HEK293 (cell line): ENCODE measurements at regions not wholly inside any gene's neighbourhood (a gene's known extent, or its start where the extent isn't known, plus 50 kb on each side); places are given as distances from the start of the nearest gene placed in this dataset.

Source experiments
- CTCF ChIA-PET: fragments of 350-600 bp; formaldehyde crosslinking; extraction: SDS; loops from one replicate; lab custom pipeline; 2021; ENCODE audit warnings: antibody characterized with exemption; lab: Yijun Ruan, JAX
- POLR2A ChIA-PET: fragments of 300-600 bp; formaldehyde crosslinking; extraction: SDS; loops from one replicate; lab custom pipeline; 2020; ENCODE audit warnings: antibody characterized with exemption, inconsistent platforms; lab: Yijun Ruan, JAX
- H3K27ac ChIP-seq: fragments of 200-500 bp; sonication (Bioruptor generic); 2 replicates; pipeline ENCODE4 v1.5.1; 2014; ENCODE audit warnings: low read depth, low read length, control low read depth, inconsistent platforms; ENCODE audit errors: extremely low read depth
- H3K36me3 ChIP-seq, 2 experiments: fragments of 200-500 bp in 1 of 2; sonication (Bioruptor generic) in 1 of 2; 1 replicate in 1 of 2; 2 replicates in 1 of 2; pipeline ENCODE4 v1.5.1; 2014 to 2017; ENCODE audit warnings: inconsistent platforms in 2 of 2, low read length in 2 of 2; ENCODE audit not compliant: control insufficient read depth in 2 of 2, insufficient read depth in 1 of 2
- H3K4me1 ChIP-seq: fragments of 200-500 bp; sonication (Bioruptor generic); 2 replicates; pipeline ENCODE4 v1.5.1; 2014; ENCODE audit warnings: mild to moderate bottlenecking, low read length, inconsistent platforms; ENCODE audit not compliant: control insufficient read depth, insufficient read depth
- H3K4me3 ChIP-seq: 2 replicates; pipeline ENCODE4 v1.5.1; 2011; ENCODE audit warnings: low read depth, mild to moderate bottlenecking, control low read depth, low read length, moderate library complexity
- H3K9me3 ChIP-seq: fragments of 200-500 bp; sonication (Bioruptor generic); 2 replicates; pipeline ENCODE4 v1.5.1; 2014; ENCODE audit warnings: low read depth, low read length, inconsistent platforms; ENCODE audit not compliant: control insufficient read depth, insufficient read depth
- EGR2 ChIP-seq: fragments of 450-650 bp; formaldehyde crosslinking; IDR thresholded peaks from 2 replicates; pipeline ENCODE4 v1.5.1; 2016; ENCODE audit warnings: low read depth, missing biosample characterization, missing genetic modification characterization
- FEZF1 ChIP-seq: fragments of 450-650 bp; formaldehyde crosslinking; IDR thresholded peaks from 2 replicates; pipeline ENCODE4 v1.5.1; 2016; ENCODE audit warnings: missing biosample characterization, missing genetic modification characterization
- GLI4 ChIP-seq: fragments of 450-650 bp; formaldehyde crosslinking; IDR thresholded peaks from 2 replicates; pipeline ENCODE4 v1.5.1; 2016; ENCODE audit warnings: missing biosample characterization, missing genetic modification characterization
- GLIS1 ChIP-seq: fragments of 450-650 bp; formaldehyde crosslinking; IDR thresholded peaks from 2 replicates; pipeline ENCODE4 v1.5.1; 2016; ENCODE audit warnings: missing biosample characterization, missing genetic modification characterization
- KLF1 ChIP-seq: fragments of 450-650 bp; formaldehyde crosslinking; IDR thresholded peaks from 2 replicates; pipeline ENCODE4 v1.5.1; 2016; ENCODE audit warnings: missing biosample characterization, missing genetic modification characterization
- KLF8 ChIP-seq: fragments of 450-650 bp; formaldehyde crosslinking; IDR thresholded peaks from 2 replicates; pipeline ENCODE4 v1.5.1; 2016; ENCODE audit warnings: missing biosample characterization, missing genetic modification characterization
- MEIS1 ChIP-seq: sonication (generic); formaldehyde crosslinking; IDR thresholded peaks from 2 replicates; pipeline ENCODE4 v1.8.1; 2022; ENCODE audit warnings: missing genetic modification reagents, mild to moderate bottlenecking, borderline replicate concordance
- OVOL3 ChIP-seq: fragments of 450-650 bp; formaldehyde crosslinking; IDR thresholded peaks from 2 replicates; pipeline ENCODE4 v1.5.1; 2016; ENCODE audit warnings: missing biosample characterization, missing genetic modification characterization
- SCRT2 ChIP-seq: fragments of 450-650 bp; formaldehyde crosslinking; IDR thresholded peaks from 2 replicates; pipeline ENCODE4 v1.5.1; 2016; ENCODE audit warnings: missing biosample characterization, missing genetic modification characterization
- SETDB1 ChIP-seq: IDR thresholded peaks from one replicate; pipeline ENCODE4 v1.6.1; 2017; ENCODE audit warnings: mild to moderate bottlenecking, low read length, moderate library complexity, mixed read lengths; ENCODE audit not compliant: insufficient read length
- SP3 ChIP-seq: fragments of 450-650 bp; formaldehyde crosslinking; IDR thresholded peaks from 2 replicates; pipeline ENCODE4 v1.5.1; 2016; ENCODE audit warnings: missing biosample characterization, missing genetic modification characterization
- ZFP69B ChIP-seq: fragments of 450-650 bp; formaldehyde crosslinking; IDR thresholded peaks from 2 replicates; pipeline ENCODE4 v1.5.1; 2016; ENCODE audit warnings: missing biosample characterization, missing genetic modification characterization
- ZNF221 ChIP-seq: fragments of 450-650 bp; formaldehyde crosslinking; IDR thresholded peaks from 2 replicates; pipeline ENCODE4 v1.5.1; 2017; ENCODE audit warnings: missing biosample characterization, missing genetic modification characterization, borderline replicate concordance
- ZNF23 ChIP-seq: fragments of 450-650 bp; formaldehyde crosslinking; IDR thresholded peaks from 2 replicates; pipeline ENCODE4 v1.5.1; 2016; ENCODE audit warnings: missing biosample characterization, missing genetic modification characterization, borderline replicate concordance
- ZNF549 ChIP-seq: fragments of 450-650 bp; IDR thresholded peaks from 2 replicates; pipeline ENCODE4 v1.5.1; 2018; ENCODE audit warnings: missing biosample characterization, missing genetic modification characterization, mild to moderate bottlenecking, inconsistent platforms, moderate library complexity
- ZNF558 ChIP-seq: fragments of 450-650 bp; formaldehyde crosslinking; IDR thresholded peaks from 2 replicates; pipeline ENCODE4 v1.5.1; 2016; ENCODE audit warnings: missing biosample characterization, missing genetic modification characterization
- ZNF621 ChIP-seq: fragments of 450-650 bp; formaldehyde crosslinking; IDR thresholded peaks from 2 replicates; pipeline ENCODE4 v1.5.1; 2017; ENCODE audit warnings: missing biosample characterization, missing genetic modification characterization
- ZNF664 ChIP-seq: fragments of 450-650 bp; formaldehyde crosslinking; IDR thresholded peaks from 2 replicates; pipeline ENCODE4 v1.5.1; 2016; ENCODE audit warnings: missing biosample characterization, missing genetic modification characterization
- ZNF830 ChIP-seq: fragments of 450-650 bp; IDR thresholded peaks from 2 replicates; pipeline ENCODE4 v1.5.0; 2018; ENCODE audit warnings: missing biosample characterization, missing genetic modification characterization, low read depth, mild to moderate bottlenecking, moderate library complexity
- TF ChIP-seq, protein P1 (sequence below): fragments of 450-650 bp; formaldehyde crosslinking; IDR thresholded peaks from 2 replicates; pipeline ENCODE4 v1.5.0; 2017; ENCODE audit warnings: missing biosample characterization, missing genetic modification characterization, borderline replicate concordance
- TF ChIP-seq, protein P2 (sequence below): fragments of 450-650 bp; formaldehyde crosslinking; IDR thresholded peaks from 2 replicates; pipeline ENCODE4 v1.5.1; 2016; ENCODE audit warnings: missing biosample characterization, missing genetic modification characterization
- TF ChIP-seq, protein P3 (sequence below): fragments of 450-650 bp; formaldehyde crosslinking; IDR thresholded peaks from 2 replicates; pipeline ENCODE4 v1.5.1; 2016; ENCODE audit warnings: missing biosample characterization, missing genetic modification characterization
- TF ChIP-seq, protein P4 (sequence below): fragments of 450-650 bp; formaldehyde crosslinking; IDR thresholded peaks from 2 replicates; pipeline ENCODE4 v1.5.1; 2017; ENCODE audit warnings: missing biosample characterization, missing genetic modification characterization

DNA sequence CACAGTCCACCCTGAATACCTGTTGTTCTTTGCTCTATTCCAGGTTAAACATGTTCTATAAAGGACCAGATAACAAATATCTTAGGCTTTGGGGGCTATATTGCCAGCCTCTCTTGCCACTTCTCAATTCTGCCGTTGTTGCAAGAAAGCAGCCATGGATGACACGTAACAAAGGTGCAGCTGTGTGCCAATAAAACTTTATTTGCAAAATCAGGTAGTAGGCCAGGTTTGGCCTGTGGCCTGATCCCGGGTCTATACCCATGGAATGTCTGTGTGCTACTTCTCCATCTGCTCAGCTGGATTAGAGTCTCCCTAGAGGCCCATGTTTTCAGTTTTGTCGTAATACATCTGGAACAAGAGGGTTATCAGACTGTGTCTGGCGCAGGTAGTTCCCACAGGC is 175.3 kb upstream of the KCNG1 start (continued):
- TF ChIP-seq, protein P1, sequence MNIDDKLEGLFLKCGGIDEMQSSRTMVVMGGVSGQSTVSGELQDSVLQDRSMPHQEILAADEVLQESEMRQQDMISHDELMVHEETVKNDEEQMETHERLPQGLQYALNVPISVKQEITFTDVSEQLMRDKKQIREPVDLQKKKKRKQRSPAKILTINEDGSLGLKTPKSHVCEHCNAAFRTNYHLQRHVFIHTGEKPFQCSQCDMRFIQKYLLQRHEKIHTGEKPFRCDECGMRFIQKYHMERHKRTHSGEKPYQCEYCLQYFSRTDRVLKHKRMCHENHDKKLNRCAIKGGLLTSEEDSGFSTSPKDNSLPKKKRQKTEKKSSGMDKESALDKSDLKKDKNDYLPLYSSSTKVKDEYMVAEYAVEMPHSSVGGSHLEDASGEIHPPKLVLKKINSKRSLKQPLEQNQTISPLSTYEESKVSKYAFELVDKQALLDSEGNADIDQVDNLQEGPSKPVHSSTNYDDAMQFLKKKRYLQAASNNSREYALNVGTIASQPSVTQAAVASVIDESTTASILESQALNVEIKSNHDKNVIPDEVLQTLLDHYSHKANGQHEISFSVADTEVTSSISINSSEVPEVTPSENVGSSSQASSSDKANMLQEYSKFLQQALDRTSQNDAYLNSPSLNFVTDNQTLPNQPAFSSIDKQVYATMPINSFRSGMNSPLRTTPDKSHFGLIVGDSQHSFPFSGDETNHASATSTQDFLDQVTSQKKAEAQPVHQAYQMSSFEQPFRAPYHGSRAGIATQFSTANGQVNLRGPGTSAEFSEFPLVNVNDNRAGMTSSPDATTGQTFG (tag by site-specific recombination), result no peak
- TF ChIP-seq ZNF558 (tag by site-specific recombination), result no peak
- no peak for TF ChIP-seq SP3 (tag by site-specific recombination)
- TF ChIP-seq ZNF23 (tag by site-specific recombination), result no peak
- TF ChIP-seq KLF8 (tag by site-specific recombination), result no peak
- no peak for TF ChIP-seq KLF1 (tag by site-specific recombination)
- TF ChIP-seq ZFP69B (tag by site-specific recombination), result no peak
- TF ChIP-seq FEZF1 (tag by site-specific recombination), result no peak

DNA sequence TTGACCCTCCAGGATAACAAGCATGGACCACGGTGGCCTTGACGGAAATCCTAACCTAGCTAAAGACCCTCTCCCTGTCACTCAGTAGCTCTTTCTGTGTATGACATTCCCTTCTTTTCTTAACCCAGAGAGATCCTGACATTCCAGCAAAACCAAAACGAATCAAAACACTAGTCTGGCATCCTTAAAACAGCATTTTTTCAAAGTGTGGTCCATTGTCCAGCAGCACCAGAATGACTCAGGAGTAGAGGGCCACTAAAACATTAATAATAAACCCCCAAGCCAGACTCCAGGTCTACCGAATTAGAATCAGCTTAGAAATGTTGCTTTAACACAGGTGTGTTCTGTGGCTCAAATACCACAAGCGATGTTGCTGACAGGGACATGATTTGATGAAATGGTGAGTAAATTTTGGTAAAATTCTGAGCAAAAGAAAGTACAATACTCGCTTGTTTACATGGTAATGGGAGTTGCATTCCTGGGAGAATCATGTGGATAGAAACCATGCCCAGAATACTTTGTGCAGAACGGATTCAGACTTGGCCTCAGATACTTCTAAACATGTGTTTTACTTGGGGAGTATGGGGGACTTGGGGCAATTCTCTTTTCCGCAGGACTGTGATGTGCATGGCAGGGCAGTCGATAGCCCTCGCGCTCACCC is 174.2 kb upstream of the KCNG1 start:
- Histone ChIP-seq H3K36me3 (no peaks in the 10 kb centered on the region), H3K27ac (no peak overlapping the region), H3K4me3 (no peak overlapping the region), H3K4me1 (no peaks in the 10 kb centered on the region), H3K9me3 (no peaks in the 10 kb centered on the region)
- TF ChIP-seq, protein P2, sequence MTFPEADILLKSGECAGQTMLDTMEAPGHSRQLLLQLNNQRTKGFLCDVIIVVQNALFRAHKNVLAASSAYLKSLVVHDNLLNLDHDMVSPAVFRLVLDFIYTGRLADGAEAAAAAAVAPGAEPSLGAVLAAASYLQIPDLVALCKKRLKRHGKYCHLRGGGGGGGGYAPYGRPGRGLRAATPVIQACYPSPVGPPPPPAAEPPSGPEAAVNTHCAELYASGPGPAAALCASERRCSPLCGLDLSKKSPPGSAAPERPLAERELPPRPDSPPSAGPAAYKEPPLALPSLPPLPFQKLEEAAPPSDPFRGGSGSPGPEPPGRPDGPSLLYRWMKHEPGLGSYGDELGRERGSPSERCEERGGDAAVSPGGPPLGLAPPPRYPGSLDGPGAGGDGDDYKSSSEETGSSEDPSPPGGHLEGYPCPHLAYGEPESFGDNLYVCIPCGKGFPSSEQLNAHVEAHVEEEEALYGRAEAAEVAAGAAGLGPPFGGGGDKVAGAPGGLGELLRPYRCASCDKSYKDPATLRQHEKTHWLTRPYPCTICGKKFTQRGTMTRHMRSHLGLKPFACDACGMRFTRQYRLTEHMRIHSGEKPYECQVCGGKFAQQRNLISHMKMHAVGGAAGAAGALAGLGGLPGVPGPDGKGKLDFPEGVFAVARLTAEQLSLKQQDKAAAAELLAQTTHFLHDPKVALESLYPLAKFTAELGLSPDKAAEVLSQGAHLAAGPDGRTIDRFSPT (tag by site-specific recombination), result no peak
- TF ChIP-seq ZNF549 (tag by site-specific recombination) (no peak), ZNF664 (no peak), OVOL3 (tag by site-specific recombination) (no peak)
- ChIA-PET POLR2A (no interaction called here), CTCF (interaction anchor here (0.7 kb wide), 1 partner anchor 378 kb away, joined by 3 read pairs; no protein-coding TSS in a partner anchor)

DNA sequence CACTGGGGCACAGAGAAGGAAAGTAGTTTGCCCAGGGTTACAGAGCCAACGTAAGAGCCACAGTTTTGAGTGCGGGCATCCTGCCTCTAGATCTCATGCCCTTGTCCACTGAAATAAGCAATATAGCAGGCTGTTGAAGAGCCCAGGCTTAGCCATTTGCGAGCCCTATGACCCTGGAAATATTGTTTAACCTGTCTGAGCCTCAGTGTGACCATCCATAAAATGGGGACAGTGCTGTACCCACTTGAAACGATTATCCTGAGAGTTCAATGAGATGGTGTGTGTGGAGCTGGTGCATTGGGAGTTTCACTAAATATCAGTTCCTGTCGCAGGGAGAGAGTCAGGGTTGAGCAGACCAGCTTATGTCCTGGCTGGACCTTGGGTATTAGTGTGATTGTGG is 173.1 kb upstream of the KCNG1 start:
- H3K27ac ChIP-seq, result no peak overlapping the region
- no peaks in the 10 kb centered on the region for H3K4me1 ChIP-seq
- H3K9me3 ChIP-seq, result no peaks in the 10 kb centered on the region
- no peak for TF ChIP-seq ZNF830 (tag by site-specific recombination)
- no peak for TF ChIP-seq GLI4 (tag by site-specific recombination)
- TF ChIP-seq MEIS1, result no peak
- no peaks in the 10 kb centered on the region for H3K36me3 ChIP-seq
- POLR2A ChIA-PET, result no interaction called here
- CTCF ChIA-PET, result interaction anchor here (0.6 kb wide), 1 partner anchor 264 kb away, joined by 4 read pairs; no protein-coding TSS in a partner anchor
- H3K4me3 ChIP-seq, result no peak overlapping the region

DNA sequence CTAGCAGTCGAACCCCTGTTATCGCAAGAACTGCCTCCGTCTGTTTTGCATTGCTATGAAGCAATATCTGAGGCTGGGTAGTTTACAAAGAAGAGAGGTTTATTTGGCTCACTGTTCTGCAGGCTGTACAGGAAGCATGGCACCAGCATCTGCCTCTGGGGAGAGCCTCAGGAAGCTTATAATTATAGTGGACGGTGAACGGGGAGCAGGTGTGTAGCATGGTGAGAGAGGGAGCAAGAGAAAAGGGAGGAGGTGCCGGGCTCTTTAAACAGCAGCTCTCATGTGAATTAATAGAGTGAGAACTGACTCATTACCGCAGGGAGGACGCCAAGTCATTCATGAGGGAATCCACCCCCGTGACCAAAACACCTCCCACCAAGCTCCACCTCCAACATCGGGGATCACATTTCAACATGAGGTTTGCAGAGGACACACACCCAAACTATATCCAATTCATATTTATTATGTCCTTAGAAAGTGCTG is 172.6 kb upstream of the KCNG1 start:
- no peaks in the 10 kb centered on the region for H3K36me3 ChIP-seq
- no peak overlapping the region for H3K27ac ChIP-seq
- no peaks in the 10 kb centered on the region for H3K9me3 ChIP-seq
- CTCF ChIA-PET, result interaction anchor here (0.6 to 1.0 kb wide), 2 partner anchors 12 to 263 kb away, joined by 3 to 4 read pairs; no protein-coding TSS in a partner anchor
- H3K4me3 ChIP-seq, result no peak overlapping the region
- POLR2A ChIA-PET, result no interaction called here
- H3K4me1 ChIP-seq, result no peaks in the 10 kb centered on the region
- TF ChIP-seq, protein P3, sequence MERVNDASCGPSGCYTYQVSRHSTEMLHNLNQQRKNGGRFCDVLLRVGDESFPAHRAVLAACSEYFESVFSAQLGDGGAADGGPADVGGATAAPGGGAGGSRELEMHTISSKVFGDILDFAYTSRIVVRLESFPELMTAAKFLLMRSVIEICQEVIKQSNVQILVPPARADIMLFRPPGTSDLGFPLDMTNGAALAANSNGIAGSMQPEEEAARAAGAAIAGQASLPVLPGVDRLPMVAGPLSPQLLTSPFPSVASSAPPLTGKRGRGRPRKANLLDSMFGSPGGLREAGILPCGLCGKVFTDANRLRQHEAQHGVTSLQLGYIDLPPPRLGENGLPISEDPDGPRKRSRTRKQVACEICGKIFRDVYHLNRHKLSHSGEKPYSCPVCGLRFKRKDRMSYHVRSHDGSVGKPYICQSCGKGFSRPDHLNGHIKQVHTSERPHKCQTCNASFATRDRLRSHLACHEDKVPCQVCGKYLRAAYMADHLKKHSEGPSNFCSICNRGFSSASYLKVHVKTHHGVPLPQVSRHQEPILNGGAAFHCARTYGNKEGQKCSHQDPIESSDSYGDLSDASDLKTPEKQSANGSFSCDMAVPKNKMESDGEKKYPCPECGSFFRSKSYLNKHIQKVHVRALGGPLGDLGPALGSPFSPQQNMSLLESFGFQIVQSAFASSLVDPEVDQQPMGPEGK (tag by site-specific recombination), result peak; percentile 41; the same call in 1 of the 2 replicates
- TF ChIP-seq GLIS1, result peak; percentile 69
- TF ChIP-seq, protein P4, sequence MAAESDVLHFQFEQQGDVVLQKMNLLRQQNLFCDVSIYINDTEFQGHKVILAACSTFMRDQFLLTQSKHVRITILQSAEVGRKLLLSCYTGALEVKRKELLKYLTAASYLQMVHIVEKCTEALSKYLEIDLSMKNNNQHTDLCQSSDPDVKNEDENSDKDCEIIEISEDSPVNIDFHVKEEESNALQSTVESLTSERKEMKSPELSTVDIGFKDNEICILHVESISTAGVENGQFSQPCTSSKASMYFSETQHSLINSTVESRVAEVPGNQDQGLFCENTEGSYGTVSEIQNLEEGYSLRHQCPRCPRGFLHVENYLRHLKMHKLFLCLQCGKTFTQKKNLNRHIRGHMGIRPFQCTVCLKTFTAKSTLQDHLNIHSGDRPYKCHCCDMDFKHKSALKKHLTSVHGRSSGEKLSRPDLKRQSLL (tag by site-specific recombination), result no peak
- no peak for TF ChIP-seq ZNF621 (tag by site-specific recombination)
- no peak for TF ChIP-seq ZNF221
- TF ChIP-seq OVOL3 (tag by site-specific recombination), result no peak
- peak; percentile 77 for TF ChIP-seq EGR2
- no peak for TF ChIP-seq SCRT2 (tag by site-specific recombination)
- TF ChIP-seq SETDB1, result peak; percentile 66
